ENCODE measurements at regions not wholly inside any gene's neighbourhood (a gene's known extent, or its start where the extent isn't known, plus 50 kb on each side); places are given as distances from the start of the nearest gene placed in this dataset.

DNA sequence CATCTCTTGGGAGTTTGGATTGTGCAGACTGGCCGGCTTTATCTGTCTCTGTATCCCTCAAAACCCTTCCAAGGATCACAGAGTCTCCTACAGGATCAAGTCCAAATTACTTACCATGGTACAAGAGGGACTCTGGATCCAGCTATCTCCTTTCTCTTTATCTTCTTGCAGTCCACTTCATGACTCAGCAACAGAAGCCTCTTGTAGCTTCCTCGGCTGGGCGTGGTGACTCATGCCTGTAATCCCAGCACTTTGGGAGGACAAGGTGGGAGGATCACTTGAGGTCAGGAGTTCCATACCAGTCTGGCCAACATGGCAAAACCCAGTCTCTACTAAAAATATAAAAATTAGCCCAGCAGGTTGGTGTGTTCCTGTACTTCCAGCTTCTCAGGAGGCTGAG, 189.7 kb downstream of the BCAT1 start:
- ATAC-seq (no peak), DNase-seq (ENCODE audit: low spot score) (no peak)

DNA sequence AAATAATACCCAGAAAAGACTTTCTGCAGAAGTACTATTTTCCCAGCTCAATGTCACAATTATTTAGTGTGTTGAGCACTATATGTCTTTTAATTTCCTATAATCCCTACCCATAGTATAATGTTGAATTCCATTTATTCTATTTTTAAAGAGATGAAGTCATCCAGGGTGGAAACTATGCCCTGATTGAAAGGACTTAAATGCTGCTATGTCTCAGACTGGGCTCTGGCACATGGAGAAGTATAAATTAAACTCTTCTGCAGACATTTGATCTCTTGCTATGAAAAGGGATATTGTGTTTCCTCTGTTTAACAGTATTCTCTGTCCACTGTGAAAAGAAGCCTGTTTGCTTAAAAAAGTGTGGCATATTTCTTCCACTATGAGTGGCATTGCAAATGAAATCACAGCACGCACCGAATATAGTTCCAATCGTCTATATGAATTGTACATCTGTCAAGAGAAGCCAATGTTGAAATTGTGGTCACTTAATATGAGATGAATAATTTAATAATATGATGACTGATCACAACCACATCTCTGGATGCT, 192.3 kb downstream of the BCAT1 start:
- no peak for ATAC-seq
- no peak for DNase-seq (ENCODE audit: low spot score)

DNA sequence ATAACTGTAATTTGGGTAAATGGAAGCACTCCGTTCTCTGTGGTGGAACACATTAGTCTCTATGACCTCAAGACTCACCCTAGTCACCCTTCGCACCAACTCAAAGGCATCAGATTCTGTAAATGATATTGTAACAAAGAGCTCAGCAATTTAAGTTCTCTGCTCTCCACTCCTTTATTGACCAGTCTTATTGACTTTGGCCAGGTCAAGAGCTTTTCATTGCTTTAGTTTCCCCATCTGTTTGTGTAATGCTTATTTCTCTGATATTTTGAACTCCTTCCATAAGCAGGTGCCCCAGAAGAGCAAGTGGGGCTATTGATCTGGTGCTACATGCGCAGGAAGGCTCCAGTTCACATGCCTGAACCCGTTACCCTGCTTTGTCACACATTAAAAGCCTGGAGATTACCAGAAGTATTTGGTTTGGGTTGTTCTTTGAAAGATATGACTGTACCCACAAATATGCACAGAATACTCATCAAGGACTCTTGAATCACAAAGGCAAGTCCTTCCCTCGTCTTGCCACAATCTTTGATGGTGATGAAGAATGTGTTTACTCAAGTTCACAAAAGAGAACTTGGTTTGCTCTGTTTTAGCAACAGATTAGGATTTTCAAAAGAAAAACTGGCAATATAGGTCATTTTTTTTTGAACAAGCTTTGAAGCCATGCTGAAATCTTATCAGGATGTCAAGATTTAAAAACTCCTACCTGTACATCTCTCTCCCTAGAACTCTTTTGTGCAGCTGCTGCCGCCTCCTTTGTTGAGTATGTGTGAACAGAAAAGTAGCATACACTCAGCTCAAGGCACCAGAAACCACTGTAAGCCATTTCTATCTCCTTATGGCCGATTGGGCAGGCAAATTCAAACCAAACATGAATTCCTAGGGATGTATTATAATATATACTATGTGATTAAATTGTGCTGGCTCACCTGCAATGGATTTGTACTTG, 193.9 kb downstream of the BCAT1 start:
- ATAC-seq (peak; percentile 87), DNase-seq (ENCODE audit: low spot score) (peak; percentile 46)

DNA sequence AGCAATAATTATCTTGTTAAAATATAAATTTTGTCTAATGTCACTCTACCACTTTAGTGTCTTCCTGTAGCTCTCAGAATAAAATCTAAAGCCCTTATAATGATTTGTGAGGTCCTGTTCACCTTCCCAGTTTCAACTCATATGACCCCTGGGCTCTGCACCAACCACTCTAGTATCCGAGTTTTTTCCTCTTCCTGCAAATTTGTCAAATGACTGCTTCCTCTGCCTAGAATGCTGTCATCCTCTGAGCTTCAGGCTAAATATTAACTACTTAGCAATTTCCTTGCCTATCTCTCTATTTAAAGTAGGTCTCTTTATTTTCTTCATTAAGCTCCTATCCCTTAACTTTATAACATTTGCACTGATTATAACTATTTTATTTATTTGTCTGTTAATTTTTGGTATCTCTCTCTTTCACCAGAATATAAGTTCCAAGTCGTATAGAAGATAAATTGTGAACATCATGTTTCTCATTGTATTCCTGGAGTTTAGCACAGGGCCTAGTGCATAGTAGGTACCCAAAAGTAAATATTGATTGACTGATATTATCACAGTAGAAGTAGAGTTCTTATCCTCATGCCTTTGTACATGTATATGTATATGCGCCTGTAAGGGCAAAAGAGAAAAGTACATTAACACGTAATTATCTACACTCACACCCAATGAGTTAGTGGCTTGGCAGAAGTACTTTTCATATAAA, 196.0 kb downstream of the BCAT1 start:
- ATAC-seq: peak; percentile 47
- no peak for DNase-seq (ENCODE audit: low spot score)

DNA sequence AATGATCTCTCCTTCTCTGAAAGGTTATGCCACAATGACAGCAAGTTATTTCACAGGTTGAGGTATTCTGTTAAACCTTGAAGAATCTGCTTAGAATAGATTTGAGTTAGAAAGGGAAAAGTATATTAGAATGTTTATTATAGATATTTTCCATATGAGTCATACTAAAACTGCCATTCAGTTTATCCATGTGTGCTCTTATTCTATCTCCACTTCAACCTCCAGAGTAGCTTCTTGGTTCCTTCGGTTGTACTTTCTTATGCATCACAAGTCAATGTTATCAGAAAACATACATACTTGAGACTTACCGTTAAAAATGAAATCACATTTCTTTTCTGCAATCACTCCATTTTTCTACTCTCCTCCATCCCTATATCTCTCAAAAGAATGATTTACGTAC, 197.7 kb downstream of the BCAT1 start:
- ATAC-seq (no peak), DNase-seq (ENCODE audit: low spot score) (no peak)

DNA sequence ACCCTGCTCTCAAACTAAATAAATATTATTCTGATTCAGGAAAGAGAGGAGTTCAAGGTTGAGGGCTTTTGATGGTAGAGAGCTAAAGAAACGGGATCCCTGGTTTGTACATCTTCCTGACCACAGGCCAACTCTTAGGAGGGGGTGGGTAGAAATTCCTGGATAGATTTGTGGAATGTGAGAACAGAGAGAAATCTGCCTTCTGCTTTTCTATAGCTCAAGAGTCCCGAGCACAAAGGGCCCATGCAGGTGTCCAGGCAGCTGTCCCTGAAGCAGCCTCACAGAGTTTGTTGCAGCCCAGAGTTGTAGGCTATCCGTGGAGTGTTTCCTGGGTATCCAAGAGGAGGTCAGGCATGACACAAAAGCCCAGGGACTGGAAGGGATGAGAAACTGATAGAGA, 198.6 kb downstream of the BCAT1 start:
- DNase-seq (ENCODE audit: low spot score) (no peak), ATAC-seq (no peak)

DNA sequence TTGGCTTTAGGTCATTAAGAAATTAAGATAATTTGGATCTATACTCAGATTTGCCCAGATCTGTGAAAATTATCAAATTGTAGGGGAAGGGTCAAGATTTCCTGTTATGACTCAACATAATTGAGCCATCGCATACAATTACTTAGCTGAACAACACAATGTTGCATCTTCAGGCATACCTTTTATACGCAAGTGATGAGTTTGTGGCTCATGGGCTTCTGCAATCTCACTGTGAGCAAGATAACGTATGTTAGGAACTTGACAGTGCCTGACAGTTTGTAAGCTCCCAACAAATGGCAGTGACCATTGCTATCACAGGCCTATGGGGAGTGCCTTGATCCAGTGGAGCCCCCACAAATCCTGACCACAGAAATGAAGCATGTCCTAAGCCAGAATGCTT, 199.7 kb downstream of the BCAT1 start:
- ATAC-seq: no peak
- DNase-seq (ENCODE audit: low spot score): no peak

DNA sequence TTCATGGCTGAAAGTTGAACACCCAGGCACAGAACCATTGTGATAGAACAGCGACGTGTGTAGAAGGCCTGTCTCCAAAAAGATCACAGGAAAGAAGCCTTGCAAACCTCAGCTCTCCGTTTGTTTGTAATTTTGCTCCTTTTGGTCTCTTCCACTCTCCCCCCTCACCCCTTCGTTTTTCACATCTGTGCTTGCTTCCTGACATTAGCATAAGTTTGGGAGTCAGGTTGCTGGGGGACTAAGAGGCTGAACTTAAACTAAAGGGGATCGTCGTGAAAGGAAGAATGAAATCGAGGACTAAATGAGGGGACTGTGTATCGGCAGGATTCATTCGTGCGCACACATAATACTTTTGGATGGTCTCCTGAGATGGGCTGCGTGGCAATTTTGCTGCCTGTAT, 200.6 kb downstream of the BCAT1 start:
- no peak for DNase-seq (ENCODE audit: low spot score)
- no peak for ATAC-seq

DNA sequence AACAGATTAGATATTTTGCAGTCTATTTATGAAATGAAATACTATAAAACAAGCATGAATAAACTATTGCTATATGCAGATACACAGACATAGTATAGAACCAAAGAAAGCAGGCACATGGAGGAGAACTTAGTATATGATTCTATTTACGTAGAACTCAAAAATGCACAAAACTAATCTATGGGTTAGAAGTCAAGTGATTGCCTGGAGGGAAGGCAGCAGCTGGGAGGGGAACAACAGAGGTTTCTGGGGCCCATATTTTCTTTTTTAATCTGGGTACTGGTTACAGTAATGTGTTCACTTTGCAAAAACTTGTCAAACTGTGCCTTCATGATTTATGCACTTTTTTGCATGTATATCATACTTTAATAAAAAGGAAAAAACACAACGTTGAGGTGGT, 202.0 kb downstream of the BCAT1 start:
- ATAC-seq (no peak), DNase-seq (ENCODE audit: low spot score) (no peak)

DNA sequence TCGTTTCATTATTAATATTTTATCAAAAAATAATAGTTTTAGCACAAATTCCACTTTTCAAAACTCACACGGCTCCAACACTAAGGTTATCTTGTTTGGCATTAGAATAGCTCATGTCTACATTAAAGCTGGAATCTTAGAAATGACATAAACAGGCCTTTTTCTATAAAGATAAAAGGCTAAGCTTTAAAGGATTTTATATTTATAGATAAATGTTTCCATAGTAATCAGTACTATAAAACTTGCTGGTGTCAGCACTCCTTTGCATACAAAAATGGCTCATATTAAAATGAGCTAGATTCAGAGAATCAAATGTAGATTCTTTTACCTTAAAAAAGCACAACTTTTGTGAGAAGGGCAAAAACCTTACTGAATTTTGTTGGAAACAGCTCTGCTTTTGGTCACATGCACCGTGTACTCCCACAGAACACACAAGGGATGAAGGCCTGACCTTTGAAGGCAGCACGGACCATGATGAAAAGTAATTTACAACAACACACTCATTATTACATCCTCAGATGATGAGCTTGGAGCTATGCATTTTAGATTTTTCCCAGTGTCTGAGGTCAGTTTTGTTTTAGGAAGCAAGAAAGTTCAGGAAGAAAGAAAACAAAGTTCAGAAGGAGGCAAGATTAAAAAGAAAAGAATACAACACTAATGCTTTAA, 202.8 kb downstream of the BCAT1 start:
- ATAC-seq (no peak), DNase-seq (ENCODE audit: low spot score) (no peak)

DNA sequence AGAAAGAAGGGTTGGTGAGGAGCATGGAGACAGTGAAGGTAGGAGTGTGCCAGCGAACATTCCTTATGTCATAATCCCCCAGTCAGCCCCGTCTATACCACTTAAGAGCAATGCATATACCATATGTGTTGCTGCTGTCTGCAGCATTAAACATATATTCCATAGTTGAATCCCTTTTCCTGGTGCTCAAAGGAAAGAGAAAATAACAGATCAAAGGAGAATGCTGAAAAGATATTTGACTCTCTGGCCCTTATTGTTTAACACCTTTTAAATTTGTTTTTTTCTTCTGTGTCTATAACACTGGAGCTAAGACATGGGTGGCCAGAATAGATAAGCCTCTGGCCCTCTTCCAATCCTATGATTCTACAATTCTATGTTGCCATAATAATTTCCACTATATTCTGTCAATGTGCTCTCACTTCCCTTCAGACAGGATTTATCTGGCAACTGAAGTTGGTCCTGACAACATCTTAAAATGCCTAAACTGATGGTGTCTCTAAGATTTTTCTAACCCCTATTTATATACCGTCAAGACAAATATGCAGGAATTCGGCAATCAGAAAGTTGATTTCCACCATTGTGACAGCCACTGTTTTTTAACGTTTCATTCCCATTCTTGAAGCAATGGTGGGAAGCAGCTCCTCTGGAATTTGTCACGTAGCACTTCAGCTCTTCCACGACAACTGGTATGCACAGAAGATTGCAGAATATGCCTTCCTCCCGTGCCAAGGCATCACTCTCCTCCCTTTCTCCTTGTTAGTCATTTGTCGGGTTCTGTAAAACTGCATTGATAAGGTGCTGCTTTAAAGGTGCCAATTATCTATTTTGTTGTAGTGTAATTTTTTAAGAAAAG, 204.7 kb downstream of the BCAT1 start:
- DNase-seq (ENCODE audit: low spot score) (no peak), ATAC-seq (no peak)

DNA sequence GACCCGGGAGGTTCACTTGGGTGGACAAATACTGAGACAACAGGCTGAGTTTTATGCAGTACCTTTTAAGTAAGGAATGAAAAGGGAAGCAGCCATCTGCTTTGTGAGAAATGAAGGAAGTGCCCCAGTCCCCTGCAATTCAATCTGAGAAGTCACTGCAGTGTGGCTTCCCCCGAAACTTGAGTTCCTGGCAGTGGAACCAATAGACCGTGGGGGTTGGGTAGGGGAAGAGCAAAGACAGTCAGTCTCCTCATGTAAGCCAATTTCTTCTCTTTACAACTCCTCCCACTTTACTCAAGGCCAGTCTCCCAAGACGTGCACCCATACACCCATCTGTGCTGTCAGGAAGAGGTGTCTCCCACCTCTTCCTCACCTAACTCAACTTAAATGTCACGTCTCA, 206.5 kb downstream of the BCAT1 start:
- DNase-seq (ENCODE audit: low spot score): no peak
- ATAC-seq: peak; percentile 58

DNA sequence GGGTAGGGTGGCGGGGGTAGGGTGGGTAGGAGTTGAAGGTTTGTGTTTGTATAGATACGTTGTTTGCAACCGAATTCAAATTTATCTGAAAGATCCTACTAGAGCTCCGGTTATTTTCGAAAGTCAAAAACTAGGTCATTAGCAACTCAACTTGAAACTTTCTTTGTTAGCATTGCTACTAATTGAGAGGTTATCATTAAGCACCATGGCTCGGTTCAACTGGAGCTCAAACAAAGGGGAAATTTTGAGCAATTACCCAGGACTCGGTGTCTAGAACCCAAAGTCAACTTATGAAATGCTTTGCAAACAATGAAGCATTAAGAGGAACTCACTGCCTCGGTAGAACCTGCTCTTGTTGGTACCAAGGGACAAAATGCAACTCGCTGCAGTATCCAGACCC, 207.7 kb downstream of the BCAT1 start:
- ATAC-seq: no peak
- no peak for DNase-seq (ENCODE audit: low spot score)

DNA sequence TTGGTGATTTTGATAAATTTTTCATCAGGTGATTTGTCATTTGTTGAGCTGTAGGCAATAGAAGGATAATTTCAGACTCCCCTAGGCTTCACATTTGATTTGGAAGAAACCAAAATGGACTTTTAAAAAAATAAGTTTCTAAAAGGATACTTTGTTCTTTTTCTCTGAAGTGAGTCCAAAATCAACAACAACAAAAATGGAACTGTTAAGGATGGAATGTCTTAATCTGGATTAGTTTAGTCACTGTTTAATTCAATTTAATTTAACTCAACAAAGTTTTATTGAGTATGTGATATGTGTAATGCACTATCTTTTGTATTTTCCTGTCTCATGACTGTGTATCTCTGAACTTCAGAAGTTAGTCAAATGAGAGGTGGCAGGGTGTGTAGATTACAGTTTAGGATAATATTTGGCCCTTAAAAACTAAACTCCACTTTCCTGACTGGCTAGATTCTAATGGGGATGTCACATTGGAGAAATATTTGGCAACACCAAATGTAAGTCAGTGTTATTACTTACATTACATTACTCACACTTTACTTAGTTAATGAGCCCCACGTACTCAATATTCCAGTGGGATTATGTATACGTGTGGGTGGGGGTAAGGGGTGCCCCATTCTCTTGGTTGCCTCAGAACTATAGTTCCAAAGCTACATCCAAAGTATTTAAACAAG, 209.7 kb downstream of the BCAT1 start:
- no peak for ATAC-seq

DNA sequence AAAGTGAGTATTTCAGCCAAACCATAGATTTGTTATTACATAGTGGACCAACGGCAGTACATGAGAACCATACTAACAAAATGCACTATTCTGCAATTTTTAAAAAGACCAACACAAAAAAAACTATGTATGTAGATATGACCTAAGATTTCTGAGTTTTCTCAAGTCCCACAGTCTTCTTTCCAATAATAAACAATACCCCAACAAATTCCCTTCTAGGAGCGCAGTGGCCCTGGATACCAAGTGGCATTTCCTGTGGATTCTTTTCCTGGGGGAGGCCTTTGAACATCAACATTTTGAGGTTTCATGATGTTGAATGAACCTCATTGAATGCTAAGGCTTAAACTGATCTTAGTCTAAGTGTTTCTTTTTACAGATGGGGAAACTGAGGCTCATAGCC, 210.5 kb downstream of the BCAT1 start:
- ATAC-seq (no peak), DNase-seq (ENCODE audit: low spot score) (no peak)

More for the DNA sequence above, 209.7 kb downstream of the BCAT1 start:
- no peak for DNase-seq (ENCODE audit: low spot score)

DNA sequence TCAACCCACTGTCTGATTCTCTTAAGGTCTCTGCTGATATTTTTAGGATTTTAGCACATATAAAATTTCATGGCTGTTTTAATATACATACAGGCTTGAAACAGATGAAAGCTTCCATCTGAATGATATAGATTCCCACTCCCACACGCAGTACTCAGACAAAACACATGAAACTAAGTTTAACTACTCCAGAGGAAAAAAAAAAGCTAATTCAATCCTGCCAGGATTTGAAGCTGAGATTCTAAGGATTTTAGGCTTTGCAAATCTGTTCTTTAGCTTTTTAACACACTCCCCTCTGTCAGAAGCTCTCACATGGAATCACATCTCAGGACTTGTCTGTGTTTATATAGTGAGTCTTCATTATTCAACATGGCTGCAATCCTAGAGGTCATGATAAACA, 217.3 kb downstream of the BCAT1 start:
- DNase-seq (ENCODE audit: low spot score) (no peak), ATAC-seq (no peak)

DNA sequence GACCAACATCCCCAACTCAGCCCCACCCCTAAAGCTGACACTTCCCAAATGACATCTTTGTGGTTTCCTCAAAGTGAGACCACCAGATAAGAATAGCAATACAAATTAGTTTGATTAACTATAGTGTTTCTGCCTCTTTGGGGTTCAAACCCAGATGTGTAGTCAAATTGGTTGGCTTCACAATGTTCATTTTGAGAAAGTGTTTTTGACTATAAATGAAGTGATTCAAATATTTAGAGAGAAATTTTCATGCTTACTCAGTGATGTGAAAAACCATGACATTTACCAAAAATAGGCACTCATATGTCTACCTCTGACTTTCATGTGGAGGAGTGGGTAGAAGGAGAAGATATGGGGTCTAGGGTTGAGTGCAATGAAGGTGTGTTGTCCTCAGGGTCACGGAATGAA, 218.4 kb downstream of the BCAT1 start:
- no peak for DNase-seq (ENCODE audit: low spot score)
- no peak for ATAC-seq

DNA sequence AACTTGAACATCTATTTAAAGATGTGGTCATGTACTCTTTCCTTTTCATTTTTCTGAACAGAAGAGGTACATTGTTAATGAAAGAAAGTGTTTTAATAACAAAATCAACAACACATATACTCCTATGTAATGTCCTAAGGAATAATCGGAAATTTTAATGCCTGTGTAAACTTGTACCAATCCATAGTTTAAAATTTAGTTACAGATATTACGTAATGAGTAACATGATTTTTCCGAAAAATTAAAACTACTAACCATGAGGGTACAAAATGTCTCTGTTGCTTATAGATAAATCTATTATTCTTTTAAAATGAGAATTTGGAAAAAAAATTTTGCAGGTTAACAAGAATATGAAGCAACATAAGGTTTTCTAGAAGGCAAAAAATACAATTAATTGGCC, 220.1 kb downstream of the BCAT1 start:
- no peak for DNase-seq (ENCODE audit: low spot score)
- ATAC-seq: no peak

DNA sequence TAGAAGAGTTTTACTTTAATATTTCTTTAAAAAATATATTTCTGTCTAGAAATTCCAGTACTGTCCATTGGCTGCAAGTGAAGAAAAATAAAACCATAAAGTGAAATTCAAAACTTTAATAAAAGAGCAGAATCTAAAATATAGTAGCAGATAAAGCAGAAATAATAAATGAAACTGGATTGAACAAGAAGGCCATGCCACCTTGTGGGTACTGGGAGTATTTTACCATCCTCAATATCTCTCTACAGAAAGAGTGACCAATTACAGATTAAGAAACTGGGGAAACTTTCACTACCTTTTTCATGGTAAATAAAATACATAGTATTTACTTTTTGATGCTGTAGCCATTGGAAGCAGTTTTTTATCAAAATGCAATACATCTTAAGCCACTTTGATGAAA, 220.5 kb downstream of the BCAT1 start:
- ATAC-seq: peak; percentile 74
- no peak for DNase-seq (ENCODE audit: low spot score)

DNA sequence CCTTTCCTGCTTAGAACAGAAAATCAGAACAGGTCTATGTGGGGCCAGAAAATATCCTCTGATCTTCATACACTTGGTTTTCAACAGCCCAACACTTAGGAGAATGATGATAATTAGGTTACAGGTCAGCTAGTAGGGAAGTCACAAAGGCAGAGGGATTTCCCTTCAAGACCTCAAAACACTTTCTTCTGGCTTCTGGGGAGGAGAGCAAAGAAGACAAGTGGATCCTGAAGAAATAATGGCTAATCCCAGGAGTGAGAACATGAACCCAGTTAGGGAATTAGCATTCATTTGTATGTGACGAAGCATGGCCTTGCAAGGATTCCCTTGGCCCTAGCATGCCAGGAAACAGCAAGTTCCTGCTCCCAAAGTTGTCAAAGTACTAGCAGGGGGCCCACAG, 223.3 kb downstream of the BCAT1 start:
- ATAC-seq: no peak

More for the DNA sequence above, 223.3 kb downstream of the BCAT1 start:
- no peak for DNase-seq (ENCODE audit: low spot score)
